GM04504 (cell line): ENCODE measurements at regions not wholly inside any gene's neighbourhood (a gene's known extent, or its start where the extent isn't known, plus 50 kb on each side); places are given as distances from the start of the nearest gene placed in this dataset.

ENCODE experiments used
- DNase-seq: peaks from one replicate; pipeline ENCODE4 v3.0.0-alpha.2; 2012; ENCODE audit warnings: low read depth

GRCh38 chr12:58190618-58191017, 249.3 kb downstream of the ATP23 start:
- no peak for DNase-seq

- no peak for DNase-seq
Observed at GRCh38 chr12:58196971-58197370, 255.6 kb downstream of the ATP23 start.

GRCh38 chr12:58202933-58203718, 261.8 kb downstream of the ATP23 start:
- DNase-seq: no peak

- DNase-seq: no peak
Observed at GRCh38 chr12:58204071-58204470, 262.7 kb downstream of the ATP23 start.

GRCh38 chr12:58206876-58207275, 265.5 kb downstream of the ATP23 start:
- no peak for DNase-seq

DNA sequence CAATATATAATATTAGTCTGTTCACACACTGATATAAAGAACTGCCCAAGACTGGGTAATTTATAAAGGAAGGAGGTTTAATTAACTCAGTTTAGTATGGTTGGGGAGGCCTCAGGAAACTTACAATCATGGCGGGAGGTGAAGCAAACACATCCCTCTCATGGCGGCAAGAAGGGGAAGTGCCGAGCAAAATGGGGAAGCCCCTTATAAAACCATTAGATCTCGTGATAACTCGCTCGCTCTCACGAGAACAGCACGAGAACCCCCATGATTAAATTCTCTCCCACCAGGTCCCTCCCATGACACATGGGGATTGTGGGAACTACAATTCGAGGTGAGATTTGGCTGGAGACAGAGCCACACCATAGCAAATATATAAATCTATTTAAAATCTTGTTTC, 269.8 kb downstream of the ATP23 start:
- no peak for DNase-seq

- DNase-seq: no peak
Observed at GRCh38 chr12:58217130-58217529, 275.8 kb downstream of the ATP23 start.

DNA sequence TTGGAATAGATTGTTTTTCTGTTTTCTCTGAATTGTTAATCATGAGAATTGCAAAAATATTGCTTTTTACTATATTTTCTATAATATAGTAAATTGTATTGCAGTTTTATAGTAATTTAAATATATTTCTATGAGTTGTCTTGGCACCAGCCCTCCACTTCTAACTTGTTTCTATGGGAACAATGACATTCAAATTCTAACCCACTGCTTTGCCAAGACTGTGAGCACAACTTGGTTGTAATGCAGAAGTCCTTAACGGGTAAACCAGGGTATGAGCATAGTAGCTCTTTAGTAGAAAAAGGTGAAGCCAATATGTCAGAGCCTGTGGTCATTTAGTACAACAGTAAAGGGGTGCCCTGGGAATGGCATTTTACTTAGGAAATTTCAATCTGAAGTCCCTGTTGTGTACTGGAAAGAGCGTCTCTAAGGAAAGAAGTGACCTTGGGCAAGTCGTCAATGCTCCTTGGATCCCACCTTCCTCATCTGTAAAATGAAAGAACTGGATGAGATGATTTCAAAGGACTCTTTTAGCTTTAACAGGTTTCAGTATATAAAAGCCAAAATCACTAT, 283.3 kb downstream of the ATP23 start:
- no peak for DNase-seq

GRCh38 chr12:58225203-58225877, 284.0 kb downstream of the ATP23 start:
- DNase-seq: no peak

DNA sequence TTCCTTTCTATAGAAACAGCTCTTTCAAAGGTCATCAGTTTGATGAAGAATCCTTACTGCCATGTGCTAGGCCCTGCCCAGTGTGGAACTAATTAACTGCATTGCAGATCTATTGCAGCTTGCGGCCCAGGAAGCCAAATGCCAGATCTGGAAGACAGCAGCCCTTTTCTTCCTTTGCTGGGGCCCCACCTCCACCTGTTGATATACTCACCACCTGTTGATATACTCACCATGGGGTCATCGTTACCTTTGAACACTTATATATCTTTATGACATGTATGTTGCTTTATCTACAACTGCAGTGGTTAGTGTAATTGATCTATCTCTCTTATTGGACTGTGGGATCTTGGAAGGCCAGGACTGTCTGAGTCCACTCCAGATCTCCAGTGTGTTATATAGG, 292.5 kb downstream of the ATP23 start:
- no peak for DNase-seq

DNA sequence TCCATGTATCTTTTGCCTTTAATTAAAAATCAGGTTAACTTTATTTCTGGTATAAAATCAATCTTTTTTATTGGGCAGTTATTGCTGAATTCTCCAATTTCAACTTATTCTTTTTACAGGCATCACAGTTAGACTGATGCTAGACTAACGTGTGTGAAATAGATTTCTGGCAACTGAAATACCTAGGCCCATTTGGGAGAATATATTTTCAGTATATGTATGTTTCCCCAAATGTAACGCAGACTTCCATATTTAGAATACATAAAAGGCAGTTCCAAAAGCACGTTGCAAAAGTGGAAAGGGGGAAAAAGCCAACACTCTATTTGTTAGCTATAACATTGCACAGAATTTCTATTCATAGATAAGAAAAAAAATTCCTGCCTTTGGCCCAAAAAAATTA, 297.0 kb downstream of the ATP23 start:
- no peak for DNase-seq

DNA sequence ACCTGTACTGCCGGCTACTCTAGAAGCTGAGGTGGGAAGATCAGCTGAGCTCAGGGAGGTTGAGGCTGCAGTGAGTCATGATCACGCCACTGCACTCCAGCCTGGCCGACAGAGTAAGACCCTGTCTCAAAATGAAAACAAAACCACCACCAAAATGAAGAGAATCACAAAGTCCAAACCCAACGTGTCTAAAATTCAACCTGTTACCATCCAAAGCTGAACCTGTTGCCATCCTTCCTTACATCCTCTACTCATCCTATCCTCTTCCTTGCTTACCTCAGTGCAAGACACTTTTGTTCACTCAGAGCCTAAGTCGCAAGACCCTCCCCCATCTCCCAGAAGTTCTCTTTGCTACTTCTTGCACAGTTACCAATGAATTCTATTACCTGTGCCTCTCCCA, 299.7 kb downstream of the ATP23 start:
- no peak for DNase-seq

- no peak for DNase-seq
Observed at GRCh38 chr12:58242796-58243630, 301.6 kb downstream of the ATP23 start.

DNA sequence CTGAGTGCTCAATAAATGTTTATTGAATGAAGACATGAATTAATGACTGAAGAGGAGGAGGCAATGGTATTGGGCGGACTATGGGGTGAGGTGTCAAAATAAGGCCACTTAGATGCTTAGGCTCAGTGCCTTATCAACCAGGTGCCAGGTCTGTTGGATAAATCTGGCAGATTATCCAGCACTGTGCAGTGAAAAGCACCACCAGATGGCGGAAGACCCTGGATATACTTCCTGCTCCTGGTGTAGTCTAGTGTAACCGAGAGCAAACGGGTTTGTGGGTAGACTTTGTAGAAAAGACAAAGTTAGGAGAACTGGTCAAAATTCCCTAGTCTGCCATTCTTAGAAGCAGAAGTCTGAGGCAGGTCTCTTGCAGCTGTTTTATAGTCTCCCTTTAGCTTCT, 306.3 kb downstream of the ATP23 start:
- no peak for DNase-seq

DNA sequence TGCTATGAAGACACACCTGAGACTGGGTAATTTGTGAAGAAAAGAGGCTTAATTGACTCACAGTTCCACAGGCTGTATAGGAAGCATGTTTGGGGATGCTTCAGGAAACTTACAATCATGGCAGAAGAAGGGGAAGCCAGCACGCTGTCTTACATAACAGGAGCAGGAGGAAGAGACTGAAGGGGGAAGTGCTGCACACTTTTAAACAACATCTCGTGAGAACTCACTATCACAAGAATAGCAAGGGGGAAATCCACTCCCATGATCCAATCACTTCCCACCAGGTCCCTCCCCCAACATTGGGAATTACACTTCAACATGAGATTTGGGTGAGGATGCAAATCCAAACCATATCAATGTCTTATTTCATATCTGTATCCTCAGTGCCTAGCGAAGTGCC, 307.2 kb downstream of the ATP23 start:
- no peak for DNase-seq

- no peak for DNase-seq
Observed at GRCh38 chr12:58249610-58250009, 308.2 kb downstream of the ATP23 start.

DNA sequence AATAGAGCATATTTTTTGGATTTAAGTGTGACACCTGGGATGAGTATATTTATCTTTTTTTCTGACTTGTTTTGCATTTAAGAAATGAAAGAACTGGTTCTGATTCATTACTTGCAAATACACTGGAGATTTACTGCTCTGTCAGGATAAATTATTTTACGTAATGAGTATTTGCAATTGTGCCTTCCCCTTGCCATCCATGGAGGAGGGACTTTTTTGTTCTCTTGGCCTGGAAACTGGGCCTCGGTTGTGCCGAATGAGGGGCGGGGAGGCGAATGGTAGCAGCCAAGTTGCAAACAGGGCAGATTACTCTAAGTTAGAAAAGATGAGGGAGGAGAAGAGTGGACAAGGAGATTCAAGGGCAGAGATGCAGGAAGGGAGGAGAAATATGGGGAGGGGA, 308.7 kb downstream of the ATP23 start:
- DNase-seq: no peak

GRCh38 chr12:58252914-58253313, 311.5 kb downstream of the ATP23 start:
- no peak for DNase-seq

- DNase-seq: no peak
Observed at GRCh38 chr12:58253663-58254062, 312.3 kb downstream of the ATP23 start.

- DNase-seq: no peak
Observed at GRCh38 chr12:58254463-58255100, 313.2 kb downstream of the ATP23 start.

GRCh38 chr12:58262796-58263195, 321.4 kb downstream of the ATP23 start:
- no peak for DNase-seq

- DNase-seq: no peak
Observed at GRCh38 chr12:58263816-58264215, 322.4 kb downstream of the ATP23 start.
